ENCODE measurements at regions not wholly inside any gene's neighbourhood (a gene's known extent, or its start where the extent isn't known, plus 50 kb on each side); places are given as distances from the start of the nearest gene placed in this dataset.

GRCh38 chr2:12201369-12201768, 454.9 kb downstream of the LPIN1 start:
- Mint-ChIP-seq H3K9me3 (peaks cover 3% of the 10 kb centered on the region), H3K4me1 (peaks cover 4% of the 10 kb centered on the region), H3K36me3 (ENCODE audit: low read depth) (no peaks in the 10 kb centered on the region), H3K27ac (no peak overlapping the region), H3K27me3 (ENCODE audit: insufficient read depth) (no peaks in the 10 kb centered on the region), H3K4me3 (no peak overlapping the region)
- no peak overlapping the region for H3K9ac ChIP-seq (ENCODE audit: extremely low read depth, low read length, poor library complexity, severe bottlenecking)
- no peak overlapping the region for H3K27ac ChIP-seq (ENCODE audit: low read depth, low read length)
- no peak overlapping the region for H3K4me3 ChIP-seq (ENCODE audit: low read length)
- no peaks in the 10 kb centered on the region for H3K4me1 ChIP-seq (ENCODE audit: control insufficient read depth, insufficient read depth, low read length)
- no peak for TF ChIP-seq CTCF (conservative IDR thresholded peaks at IDR 0.05)
- WGBS, 2 experiments (ENCODE audit: insufficient coverage in 1 of 2, insufficient read length in 1 of 2): 92 to 98% methylated on average over 6 of the region's 6 CpGs
- no peak for DNase-seq
- no peaks in the 10 kb centered on the region for H3K27me3 ChIP-seq (ENCODE audit: control insufficient read depth, insufficient read depth, low read length, poor library complexity, severe bottlenecking)
- H3K36me3 ChIP-seq (ENCODE audit: control insufficient read depth, insufficient read depth, low read length): no peaks in the 10 kb centered on the region
- peaks cover 9% of the 10 kb centered on the region for H3K9me3 ChIP-seq (ENCODE audit: control insufficient read depth, low read length)

- no peak overlapping the region for H3K9ac ChIP-seq (ENCODE audit: extremely low read depth, low read length, poor library complexity, severe bottlenecking)
- no peaks in the 10 kb centered on the region for H3K36me3 ChIP-seq (ENCODE audit: control insufficient read depth, insufficient read depth, low read length)
- no peaks in the 10 kb centered on the region for H3K27me3 ChIP-seq (ENCODE audit: control insufficient read depth, insufficient read depth, low read length, poor library complexity, severe bottlenecking)
- H3K4me1 ChIP-seq (ENCODE audit: control insufficient read depth, insufficient read depth, low read length): no peaks in the 10 kb centered on the region
- no peak overlapping the region for H3K27ac ChIP-seq (ENCODE audit: low read depth, low read length)
- Mint-ChIP-seq H3K4me3 (no peak overlapping the region), H3K9me3 (no peaks in the 10 kb centered on the region), H3K27ac (no peak overlapping the region), H3K36me3 (ENCODE audit: low read depth) (no peaks in the 10 kb centered on the region), H3K27me3 (ENCODE audit: insufficient read depth) (no peaks in the 10 kb centered on the region), H3K4me1 (peaks cover 4% of the 10 kb centered on the region)
- peak; percentile 15 for TF ChIP-seq CTCF (conservative IDR thresholded peaks at IDR 0.05)
- WGBS, 2 experiments (ENCODE audit: insufficient coverage in 1 of 2, insufficient read length in 1 of 2): 89 to 91% methylated on average over 8 to 12 of the region's 12 CpGs
- H3K9me3 ChIP-seq (ENCODE audit: control insufficient read depth, low read length): peaks cover 3% of the 10 kb centered on the region
- no peak for DNase-seq
- H3K4me3 ChIP-seq (ENCODE audit: low read length): no peak overlapping the region
These were observed 456.1 kb downstream of the LPIN1 start for GRCh38 chr2:12202313-12203075.

- Histone ChIP-seq H3K27ac (ENCODE audit: low read depth, low read length) (no peak overlapping the region), H3K27me3 (ENCODE audit: control insufficient read depth, insufficient read depth, low read length, poor library complexity, severe bottlenecking) (no peaks in the 10 kb centered on the region), H3K4me3 (ENCODE audit: low read length) (no peak overlapping the region), H3K36me3 (ENCODE audit: control insufficient read depth, insufficient read depth, low read length) (no peaks in the 10 kb centered on the region), H3K9me3 (ENCODE audit: control insufficient read depth, low read length) (no peaks in the 10 kb centered on the region), H3K4me1 (ENCODE audit: control insufficient read depth, insufficient read depth, low read length) (no peaks in the 10 kb centered on the region), H3K9ac (ENCODE audit: extremely low read depth, low read length, poor library complexity, severe bottlenecking) (no peak overlapping the region)
- H3K27me3 Mint-ChIP-seq (ENCODE audit: insufficient read depth): no peaks in the 10 kb centered on the region
- no peak for DNase-seq
- 87 to 100% methylated on average over 1 to 2 of the region's 2 CpGs for WGBS, 2 experiments (ENCODE audit: insufficient coverage in 1 of 2, insufficient read length in 1 of 2)
- H3K4me1 Mint-ChIP-seq: peaks cover 4% of the 10 kb centered on the region
- H3K36me3 Mint-ChIP-seq (ENCODE audit: low read depth): no peaks in the 10 kb centered on the region
- no peak for TF ChIP-seq CTCF (conservative IDR thresholded peaks at IDR 0.05)
- no peaks in the 10 kb centered on the region for H3K9me3 Mint-ChIP-seq
- no peak overlapping the region for H3K4me3 Mint-ChIP-seq
- no peak overlapping the region for H3K27ac Mint-ChIP-seq
These were observed 457.1 kb downstream of the LPIN1 start for GRCh38 chr2:12203528-12203927.

Measured in endodermal cell (in vitro differentiated cells).